GM12875 (cell line): ENCODE measurements at regions not wholly inside any gene's neighbourhood (a gene's known extent, or its start where the extent isn't known, plus 50 kb on each side); places are given as distances from the start of the nearest gene placed in this dataset.
"Not testable (repeated sequence)": the region's sequence is repeated elsewhere in the genome, so short reads cannot be mapped to it uniquely, and the experiment has no call there.

ENCODE experiments used
- H3K4me3 ChIP-seq: one replicate; pipeline ENCODE4 v1.5.1; 2011; ENCODE audit warnings: low read depth, low read length, control low read depth
- CTCF ChIP-seq: IDR thresholded peaks from 2 replicates; pipeline ENCODE4 v1.5.1; 2011; ENCODE audit warnings: low read depth, mild to moderate bottlenecking, control low read depth, inconsistent platforms, low read length, moderate library complexity, borderline replicate concordance; ENCODE audit not compliant: insufficient read depth

GRCh38 chr14:86086962-86087361 lies 557.0 kb downstream of the FLRT2 start:
- no peak for TF ChIP-seq CTCF
- H3K4me3 ChIP-seq: no peak overlapping the region

- H3K4me3 ChIP-seq: no peak overlapping the region
- no peak for TF ChIP-seq CTCF
Observed at GRCh38 chr14:86084097-86084496, 554.2 kb downstream of the FLRT2 start.

GRCh38 chr14:86083616-86084015 lies 553.7 kb downstream of the FLRT2 start:
- TF ChIP-seq CTCF: no peak
- no peak overlapping the region for H3K4me3 ChIP-seq

GRCh38 chr14:86072116-86072894 lies 542.4 kb downstream of the FLRT2 start:
- no peak overlapping the region for H3K4me3 ChIP-seq
- no peak for TF ChIP-seq CTCF

- no peak overlapping the region for H3K4me3 ChIP-seq
- no peak for TF ChIP-seq CTCF
Observed at GRCh38 chr14:86066651-86067050, 536.7 kb downstream of the FLRT2 start.

- H3K4me3 ChIP-seq: no peak overlapping the region
- no peak for TF ChIP-seq CTCF
Observed at GRCh38 chr14:86065407-86065806, 535.5 kb downstream of the FLRT2 start.

- H3K4me3 ChIP-seq: not testable (repeated sequence)
Observed at GRCh38 chr14:86064595-86064994, 534.7 kb downstream of the FLRT2 start.
